T47D (cell line): ENCODE measurements at regions not wholly inside any gene's neighbourhood (a gene's known extent, or its start where the extent isn't known, plus 50 kb on each side); places are given as distances from the start of the nearest gene placed in this dataset.

Experiments
- DNase-seq, 2 experiments: peaks; one replicate each; pipeline versions ENCODE4 v3.0.0 to v3.0.0-alpha.2; 2011 to 2012; ENCODE audit warnings: low read depth in 1 of 2, low spot score in 1 of 2
- JUND ChIP-seq: IDR thresholded peaks from 2 replicates; pipeline ENCODE4 v1.6.1; 2012; ENCODE audit warnings: low read depth
- in situ Hi-C: cut with HindIII; loops from 2 replicates; pipeline ENCODE4 v1.10.0; 2016; ENCODE audit warnings: low sequenced_read_pairs, low pct_unique_long_range_greater_than_20kb

DNA sequence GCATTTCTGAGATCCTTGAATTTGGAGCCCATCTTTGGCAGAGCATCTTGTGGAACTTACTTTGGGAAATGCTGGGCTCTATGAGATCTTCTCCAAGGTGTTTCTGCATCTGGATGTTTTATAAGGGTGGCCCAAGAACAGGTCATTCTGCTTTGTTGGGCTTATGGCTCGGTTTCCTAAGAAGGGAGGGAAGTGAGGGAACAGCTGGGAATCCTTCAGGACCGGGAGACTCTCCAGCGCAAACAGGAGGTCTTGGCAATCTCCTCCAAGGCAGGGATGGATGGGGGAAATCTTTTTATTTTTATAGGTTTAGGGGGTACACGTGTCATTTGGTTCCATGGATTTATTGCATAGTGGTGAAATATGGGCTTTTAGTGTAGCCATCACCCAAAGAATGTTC lies 54.7 kb downstream of the IRX3 start:
- no peak for DNase-seq

DNA sequence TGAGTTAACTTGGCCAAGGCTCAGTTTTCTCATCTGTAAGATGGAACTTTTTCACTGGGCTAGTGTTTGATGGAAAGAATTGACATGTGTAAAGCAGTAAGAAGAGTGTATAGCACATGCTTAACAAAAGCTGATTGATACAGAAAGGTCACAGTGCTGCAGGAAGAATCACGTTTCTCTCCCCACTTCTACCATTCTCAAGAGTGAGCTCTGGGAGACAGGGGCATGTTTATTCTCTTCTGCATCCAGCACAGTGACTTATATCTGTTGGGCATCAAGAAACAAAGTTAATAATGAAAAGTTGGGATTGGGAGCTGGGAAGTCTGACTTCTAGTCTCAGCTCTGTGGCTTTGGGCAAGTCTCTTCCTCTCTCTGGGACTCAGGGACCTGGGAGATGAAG lies 55.3 kb downstream of the IRX3 start:
- no peak for DNase-seq

More for the DNA sequence above, 54.7 kb downstream of the IRX3 start:
- no peak for TF ChIP-seq JUND
- in situ Hi-C loops = no loop called here

DNA sequence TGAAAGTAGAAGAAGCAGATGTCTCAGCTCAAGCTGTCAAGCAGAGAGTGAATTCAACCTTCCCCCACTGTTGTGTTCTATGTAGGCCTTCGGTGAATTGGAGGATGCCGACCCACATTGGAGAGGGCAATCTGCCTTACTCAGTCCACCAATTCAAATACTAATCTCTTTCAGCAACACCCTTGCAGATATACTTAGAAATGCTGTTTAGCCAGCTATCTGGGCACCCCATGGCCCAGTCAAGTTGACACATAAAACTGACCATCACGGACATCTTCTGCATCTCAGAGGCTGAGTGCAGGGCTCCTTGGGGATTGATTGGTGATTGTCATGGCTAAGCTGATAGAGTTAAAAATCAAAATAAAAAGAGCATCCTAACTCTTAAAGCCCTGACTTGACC lies 58.3 kb downstream of the IRX3 start:
- TF ChIP-seq JUND = no peak
- no peak for DNase-seq
- in situ Hi-C loops = no loop called here

More for the DNA sequence above, 55.3 kb downstream of the IRX3 start:
- in situ Hi-C loops = no loop called here
- no peak for TF ChIP-seq JUND

DNA sequence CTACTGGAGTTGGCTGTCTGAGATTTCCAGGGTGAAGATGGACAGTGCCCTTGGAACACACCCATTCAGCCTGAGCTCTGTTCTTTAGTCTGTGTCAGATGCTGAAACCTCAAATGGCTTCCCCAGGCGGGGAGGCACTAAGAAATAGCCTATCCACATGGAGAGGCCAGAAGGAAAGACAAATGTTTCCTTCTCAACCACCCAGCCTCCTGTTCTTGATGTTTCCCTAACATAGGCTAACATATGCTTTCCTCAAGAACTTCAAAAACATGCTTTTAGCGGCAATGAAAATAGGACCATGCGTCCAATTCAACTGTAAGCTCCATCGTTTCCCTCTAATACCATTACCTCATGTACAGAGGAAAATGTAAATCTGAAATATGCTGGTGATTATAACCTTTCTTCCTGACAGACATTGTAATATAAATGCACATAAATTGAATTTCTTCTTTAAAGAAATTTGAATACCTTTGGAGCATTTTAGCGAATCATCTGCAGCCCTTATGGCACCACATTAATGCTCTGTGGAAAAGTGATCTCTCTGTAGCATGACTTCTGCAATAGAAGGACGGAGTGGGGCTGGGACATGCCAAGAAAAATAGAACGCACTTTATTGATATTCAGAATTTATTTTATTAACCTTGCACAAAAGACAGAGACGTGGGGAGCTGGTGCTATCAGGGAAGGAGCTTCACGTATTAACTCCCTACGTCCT lies 60.1 kb downstream of the IRX3 start:
- TF ChIP-seq JUND = no peak
- no peak for DNase-seq
- in situ Hi-C loops = no loop called here

DNA sequence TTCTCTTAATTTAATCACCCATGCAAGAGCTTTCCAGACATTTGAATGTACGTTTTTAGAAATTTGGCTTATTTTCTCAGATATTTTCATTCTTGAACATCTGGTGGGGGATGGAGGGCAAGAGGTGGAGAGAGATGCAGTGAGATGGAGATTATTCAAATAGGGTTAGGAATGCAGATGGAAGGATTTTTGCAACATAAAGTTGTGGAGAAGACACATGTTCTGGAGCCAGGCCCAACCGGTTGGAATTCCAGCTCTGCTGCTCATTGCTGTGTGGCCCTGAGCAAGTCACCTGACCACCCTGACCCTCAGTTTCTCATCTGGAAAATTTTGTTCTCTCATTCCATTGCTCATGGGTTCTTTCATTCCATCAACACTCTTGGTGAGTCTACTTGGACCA lies 66.9 kb downstream of the IRX3 start:
- in situ Hi-C loops = no loop called here
- no peak for TF ChIP-seq JUND
- no peak for DNase-seq

DNA sequence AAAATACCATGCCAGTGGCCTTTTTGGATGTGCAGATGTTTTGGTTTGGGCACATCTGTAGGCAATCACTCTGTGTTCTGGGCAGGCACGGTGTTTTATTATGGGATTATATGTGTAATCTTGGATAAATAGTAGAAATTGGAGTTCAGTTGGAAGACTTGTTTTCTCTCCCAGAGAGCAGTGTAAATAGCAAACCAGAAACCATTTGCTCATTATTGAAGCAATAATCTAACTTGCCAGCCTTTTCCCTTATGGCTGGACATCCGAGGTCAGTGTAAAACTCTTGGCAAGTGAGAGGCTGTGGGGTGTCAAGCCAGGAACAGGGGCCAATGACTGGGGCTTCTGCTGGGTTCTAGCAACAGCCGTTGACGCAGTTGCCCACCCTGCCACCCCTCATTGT lies 69.9 kb downstream of the IRX3 start:
- TF ChIP-seq JUND = no peak
- in situ Hi-C loops = no loop called here
- no peak for DNase-seq

DNA sequence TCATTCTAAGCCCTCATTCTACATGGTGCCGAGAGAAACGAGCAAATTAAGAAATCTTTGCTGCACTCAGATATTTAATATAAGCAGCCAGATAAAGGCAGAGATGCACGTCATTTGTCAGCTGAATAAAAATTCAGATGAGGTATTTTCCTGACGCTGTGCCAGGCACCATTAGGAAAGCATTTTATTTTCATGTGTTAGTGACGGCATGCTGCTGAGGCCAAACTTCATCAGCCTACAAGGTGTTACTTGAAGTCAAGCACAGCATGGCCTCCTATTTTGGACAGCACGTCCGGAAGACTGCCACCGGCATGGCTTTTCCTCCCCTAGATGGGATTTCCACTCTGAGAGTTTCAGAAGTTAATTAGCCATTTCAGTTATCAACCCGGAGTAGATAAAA lies 70.3 kb downstream of the IRX3 start:
- in situ Hi-C loops = no loop called here
- no peak for DNase-seq
- TF ChIP-seq JUND = no peak

DNA sequence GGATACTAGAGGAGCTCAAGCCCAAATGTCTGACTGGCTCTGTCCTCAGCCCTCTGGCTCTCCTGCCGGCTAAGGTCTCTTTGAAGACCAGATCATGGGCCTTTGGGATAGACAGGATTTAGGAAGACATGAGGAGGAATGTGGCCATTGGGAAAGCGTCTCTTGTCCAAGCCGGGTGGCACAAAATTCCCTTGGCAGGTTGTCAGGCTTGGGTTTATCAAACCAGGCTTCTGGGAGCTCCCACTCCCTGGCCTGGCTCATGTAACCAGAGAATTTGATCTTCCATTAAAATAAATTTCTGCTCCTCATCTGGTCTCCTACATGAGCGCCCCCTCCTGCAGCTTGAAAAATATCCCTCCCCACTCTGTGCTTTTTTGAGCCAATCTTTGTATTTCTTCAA lies 71.1 kb downstream of the IRX3 start:
- in situ Hi-C loops = no loop called here
- TF ChIP-seq JUND = no peak
- no peak for DNase-seq

DNA sequence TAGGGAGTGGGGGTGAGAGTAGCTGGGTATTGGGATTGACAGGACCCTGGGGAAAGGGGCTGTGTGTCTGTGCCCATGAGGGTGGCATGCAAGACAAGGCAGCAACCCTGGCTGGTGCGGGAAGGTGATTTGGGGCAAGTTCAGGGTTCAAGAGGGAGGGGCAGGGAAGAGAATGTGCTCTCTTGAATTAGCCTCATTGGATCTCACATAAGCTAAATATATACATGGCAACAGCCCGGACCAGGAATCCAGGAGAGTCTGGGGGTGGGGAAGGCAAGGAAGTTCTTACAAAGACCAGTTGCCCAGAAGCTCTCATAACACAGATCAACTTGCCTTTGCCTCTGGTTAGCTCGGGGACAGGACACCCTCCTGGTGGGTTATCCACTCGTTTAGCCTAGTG lies 73.3 kb downstream of the IRX3 start:
- in situ Hi-C loops = no loop called here
- TF ChIP-seq JUND = no peak
- no peak for DNase-seq

DNA sequence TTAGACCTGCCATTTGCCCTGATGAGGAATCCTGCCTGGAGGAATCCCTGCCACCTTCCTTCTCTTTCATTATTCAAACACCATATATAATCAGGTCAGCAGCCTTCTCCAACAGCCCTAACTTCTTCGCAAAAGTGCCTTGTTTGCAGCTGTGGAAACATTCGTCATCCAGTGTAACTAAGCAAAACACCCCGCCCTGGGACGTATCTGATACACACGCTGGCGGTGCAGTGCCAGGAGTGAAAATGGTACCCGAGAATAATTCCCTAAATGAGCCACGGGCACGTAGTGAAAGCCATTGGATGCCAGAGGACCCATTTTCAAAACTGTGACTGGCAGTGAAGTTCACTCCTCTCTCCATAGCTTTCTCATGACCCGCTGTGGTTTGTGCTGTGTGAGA lies 73.7 kb downstream of the IRX3 start:
- TF ChIP-seq JUND = no peak
- in situ Hi-C loops = no loop called here
- DNase-seq = peak in 1 of 2 experiments; percentile 25

DNA sequence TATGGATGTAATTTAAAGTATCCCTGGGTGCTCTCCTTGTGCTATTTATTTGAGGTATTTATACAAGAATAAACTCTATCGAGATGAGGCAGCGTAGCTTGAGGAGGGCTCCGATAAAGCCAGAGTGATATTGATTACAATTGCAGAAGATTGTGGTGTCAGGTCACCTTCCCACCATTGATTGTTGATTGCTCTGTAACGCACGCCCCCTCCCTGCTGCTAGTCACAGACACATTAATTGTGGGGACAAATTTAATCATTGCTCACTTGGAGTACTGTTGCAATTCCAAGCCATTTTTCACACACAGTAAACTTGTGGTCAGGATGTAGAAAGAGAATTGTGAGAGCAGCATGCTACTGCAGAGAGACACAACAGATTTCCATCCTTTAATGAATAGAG lies 75.4 kb downstream of the IRX3 start:
- TF ChIP-seq JUND = no peak
- no peak for DNase-seq
- in situ Hi-C loops = no loop called here

DNA sequence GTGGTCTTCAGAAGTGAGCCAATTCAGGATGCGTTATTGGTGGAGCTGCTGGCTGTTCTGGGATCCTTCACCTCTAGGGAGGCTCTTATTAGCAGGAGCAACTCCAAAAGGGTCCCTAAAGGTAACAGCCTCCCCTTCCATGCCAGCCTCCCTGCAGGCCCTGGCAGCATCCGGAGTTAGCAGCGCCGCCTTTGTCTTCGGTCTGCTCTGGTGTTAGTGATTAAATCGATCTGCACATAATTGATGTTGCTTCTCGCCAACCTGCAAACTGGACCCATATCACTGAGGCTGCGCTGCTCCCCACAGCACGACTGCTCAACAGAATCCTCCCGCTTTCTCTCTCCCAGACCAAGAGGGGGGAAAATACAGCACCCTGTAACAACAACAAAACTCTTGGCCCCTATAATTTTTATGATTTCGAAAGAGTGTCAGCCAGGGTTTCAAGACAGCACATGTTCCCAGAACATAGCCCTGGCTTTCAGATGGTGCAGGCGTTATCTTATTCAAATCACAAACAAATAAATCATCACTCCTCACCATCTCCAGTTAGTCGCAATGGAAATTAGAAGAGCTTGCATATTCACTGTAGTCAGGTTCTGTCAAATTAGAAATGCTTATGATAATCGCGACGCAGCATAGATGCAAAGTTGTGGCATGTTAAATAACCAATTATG lies 76.0 kb downstream of the IRX3 start:
- DNase-seq = no peak
- in situ Hi-C loops = no loop called here
- no peak for TF ChIP-seq JUND

DNA sequence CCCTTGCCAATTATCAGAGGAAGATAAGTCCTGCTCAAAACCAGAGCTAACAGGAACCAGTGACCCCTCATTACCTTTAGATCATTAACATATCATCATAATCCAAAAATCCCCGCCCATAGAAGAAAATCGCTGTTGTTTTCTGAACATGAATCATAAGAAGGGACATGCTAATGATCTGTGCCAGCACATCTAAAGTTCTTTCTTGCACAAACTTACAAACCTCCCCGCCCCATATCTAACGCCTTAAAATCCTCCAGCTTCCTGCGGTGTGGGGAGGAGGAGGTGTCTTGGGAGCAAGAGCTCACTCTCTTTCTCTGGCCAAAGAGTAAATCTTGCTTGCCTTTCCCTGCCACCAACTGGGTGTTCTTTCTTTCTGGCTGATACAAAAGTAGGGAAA lies 78.3 kb downstream of the IRX3 start:
- no peak for TF ChIP-seq JUND
- no peak for DNase-seq
- in situ Hi-C loops = no loop called here

DNA sequence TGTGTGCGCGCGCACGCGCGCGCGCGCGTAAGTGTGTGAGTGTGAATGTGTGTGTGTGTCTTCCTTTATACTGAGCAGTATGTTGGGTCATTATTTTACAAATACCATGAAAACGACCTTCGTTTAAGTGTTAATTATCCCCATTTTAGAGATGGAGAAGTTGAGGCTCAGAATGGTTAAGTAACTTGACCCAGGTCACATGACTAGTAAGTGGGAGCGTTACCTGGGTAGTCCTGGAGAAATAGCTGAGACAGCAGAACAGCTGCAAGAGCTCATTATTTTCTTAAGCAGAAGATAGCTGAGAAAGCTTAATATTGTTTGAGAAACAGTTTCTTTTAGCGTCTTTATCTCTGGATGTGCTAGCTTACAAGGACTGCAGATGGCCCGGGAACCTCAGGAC lies 78.8 kb downstream of the IRX3 start:
- TF ChIP-seq JUND = no peak
- in situ Hi-C loops = no loop called here
- no peak for DNase-seq
